ENCODE measurements at regions not wholly inside any gene's neighbourhood (a gene's known extent, or its start where the extent isn't known, plus 50 kb on each side); places are given as distances from the start of the nearest gene placed in this dataset.
"Not testable (repeated sequence)": the region's sequence is repeated elsewhere in the genome, so short reads cannot be mapped to it uniquely, and the experiment has no call there.

DNA sequence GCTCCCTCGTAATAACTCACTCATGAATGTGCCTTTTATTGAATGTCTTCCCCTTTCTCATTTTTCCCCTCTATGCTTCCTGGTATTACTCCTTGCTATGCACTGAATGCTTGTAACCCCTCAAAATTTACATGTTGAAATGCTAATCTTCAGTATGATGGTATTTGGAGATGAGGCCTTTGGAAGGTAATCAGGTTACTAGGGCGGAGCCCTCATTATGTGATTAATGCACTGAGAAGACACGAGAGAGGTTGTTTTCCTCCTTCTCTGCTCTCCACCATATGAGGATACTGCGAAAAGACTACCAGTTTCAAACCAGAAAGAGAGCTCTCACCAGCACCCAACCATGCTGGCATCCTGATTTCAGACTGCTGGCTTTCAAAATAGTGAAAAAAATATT is 52.2 kb upstream of the LANCL3 start:
- TF ChIP-seq, protein P1, sequence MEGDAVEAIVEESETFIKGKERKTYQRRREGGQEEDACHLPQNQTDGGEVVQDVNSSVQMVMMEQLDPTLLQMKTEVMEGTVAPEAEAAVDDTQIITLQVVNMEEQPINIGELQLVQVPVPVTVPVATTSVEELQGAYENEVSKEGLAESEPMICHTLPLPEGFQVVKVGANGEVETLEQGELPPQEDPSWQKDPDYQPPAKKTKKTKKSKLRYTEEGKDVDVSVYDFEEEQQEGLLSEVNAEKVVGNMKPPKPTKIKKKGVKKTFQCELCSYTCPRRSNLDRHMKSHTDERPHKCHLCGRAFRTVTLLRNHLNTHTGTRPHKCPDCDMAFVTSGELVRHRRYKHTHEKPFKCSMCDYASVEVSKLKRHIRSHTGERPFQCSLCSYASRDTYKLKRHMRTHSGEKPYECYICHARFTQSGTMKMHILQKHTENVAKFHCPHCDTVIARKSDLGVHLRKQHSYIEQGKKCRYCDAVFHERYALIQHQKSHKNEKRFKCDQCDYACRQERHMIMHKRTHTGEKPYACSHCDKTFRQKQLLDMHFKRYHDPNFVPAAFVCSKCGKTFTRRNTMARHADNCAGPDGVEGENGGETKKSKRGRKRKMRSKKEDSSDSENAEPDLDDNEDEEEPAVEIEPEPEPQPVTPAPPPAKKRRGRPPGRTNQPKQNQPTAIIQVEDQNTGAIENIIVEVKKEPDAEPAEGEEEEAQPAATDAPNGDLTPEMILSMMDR (conservative IDR thresholded peaks at IDR 0.05; ENCODE audit: low read length) = not testable (repeated sequence)
- TF ChIP-seq EZH2phosphoT487 (IDR thresholded peaks at IDR 0.05; ENCODE audit: borderline replicate concordance) = not testable (repeated sequence)

Data from Loucy (cell line).